DOHH2 (cell line): ENCODE measurements at regions not wholly inside any gene's neighbourhood (a gene's known extent, or its start where the extent isn't known, plus 50 kb on each side); places are given as distances from the start of the nearest gene placed in this dataset.

ENCODE experiments used
- H3F3A ChIP-seq: fragments of 200-600 bp; sonication (generic), shearing (Covaris generic); 2 replicates; pipeline ENCODE4 v1.6.0; 2016; ENCODE audit warnings: antibody characterized with exemption, mild to moderate bottlenecking; ENCODE audit not compliant: control insufficient read depth, insufficient read depth
- H3K27ac ChIP-seq: fragments of 200-600 bp; sonication (generic); 2 replicates; pipeline ENCODE4 v1.5.1; 2014; ENCODE audit warnings: low read depth, mild to moderate bottlenecking, low read length, moderate library complexity
- H3K27me3 ChIP-seq: fragments of 200-600 bp; sonication (generic); 2 replicates; pipeline ENCODE4 v1.6.1; 2014; ENCODE audit warnings: mild to moderate bottlenecking, low read length, mixed read lengths; ENCODE audit not compliant: control insufficient read depth
- H3K36me3 ChIP-seq: fragments of 200-600 bp; sonication (generic); 2 replicates; pipeline ENCODE4 v1.6.1; 2014; ENCODE audit warnings: mild to moderate bottlenecking, low read length, moderate library complexity, mixed read lengths; ENCODE audit not compliant: control insufficient read depth
- H3K4me1 ChIP-seq: fragments of 200-600 bp; sonication (generic); 2 replicates; pipeline ENCODE4 v1.6.1; 2014; ENCODE audit warnings: mild to moderate bottlenecking, low read length, mixed read lengths; ENCODE audit not compliant: control insufficient read depth
- H3K4me2 ChIP-seq: fragments of 200-600 bp; sonication (generic); 2 replicates; pipeline ENCODE4 v1.6.0; 2014; ENCODE audit warnings: mild to moderate bottlenecking, low read length, moderate library complexity
- H3K4me3 ChIP-seq: fragments of 200-600 bp; sonication (generic); 2 replicates; pipeline ENCODE4 v1.5.1; 2014; ENCODE audit warnings: mild to moderate bottlenecking, low read length, mixed read lengths
- H3K79me2 ChIP-seq: fragments of 200-600 bp; sonication (generic); 2 replicates; pipeline ENCODE4 v1.6.1; 2014; ENCODE audit warnings: mild to moderate bottlenecking, low read length, mixed read lengths; ENCODE audit not compliant: control insufficient read depth
- H3K9me2 ChIP-seq: fragments of 200-600 bp; sonication (generic); replicated peaks from 2 replicates; pipeline ENCODE4 v1.6.1; 2014; ENCODE audit warnings: mild to moderate bottlenecking, low read length, mixed read lengths; ENCODE audit not compliant: control insufficient read depth
- H3K9me3 ChIP-seq: fragments of 200-600 bp; sonication (generic); 2 replicates; pipeline ENCODE4 v1.6.1; 2014; ENCODE audit warnings: antibody characterized with exemption, low read length, mixed read lengths; ENCODE audit not compliant: control insufficient read depth, insufficient read depth
- H4K20me1 ChIP-seq: fragments of 200-600 bp; sonication (generic); 2 replicates; pipeline ENCODE4 v1.6.0; 2014; ENCODE audit warnings: low read depth, mild to moderate bottlenecking, antibody characterized with exemption, low read length, moderate library complexity; ENCODE audit not compliant: control insufficient read depth, insufficient read depth
- CTCF ChIP-seq: fragments of 200-600 bp; sonication (generic); IDR thresholded peaks from one replicate; pipeline ENCODE4 v1.5.1; 2014; ENCODE audit warnings: antibody characterized with exemption, mild to moderate bottlenecking, low read depth, low read length; ENCODE audit not compliant: poor library complexity, severe bottlenecking
- EZH2phosphoT487 ChIP-seq: fragments of 200-600 bp; sonication (generic); IDR thresholded peaks from 2 replicates; pipeline ENCODE4 v1.6.1; 2017; ENCODE audit warnings: borderline replicate concordance, mild to moderate bottlenecking, antibody characterized with exemption, low read length, moderate library complexity, mixed read lengths

- no peaks in the 10 kb centered on the region for H3F3A ChIP-seq
- TF ChIP-seq CTCF = no peak
- no peak for TF ChIP-seq EZH2phosphoT487
- H3K27me3 ChIP-seq = no peaks in the 10 kb centered on the region
- no peak overlapping the region for H3K4me2 ChIP-seq
- no peaks in the 10 kb centered on the region for H3K9me2 ChIP-seq
- no peaks in the 10 kb centered on the region for H3K36me3 ChIP-seq
- no peak overlapping the region for H3K4me3 ChIP-seq
- no peaks in the 10 kb centered on the region for H3K9me3 ChIP-seq
- no peak overlapping the region for H3K27ac ChIP-seq
- no peaks in the 10 kb centered on the region for H3K4me1 ChIP-seq
- no peaks in the 10 kb centered on the region for H4K20me1 ChIP-seq
- no peaks in the 10 kb centered on the region for H3K79me2 ChIP-seq
Observed at GRCh38 chr7:96636342-96636860, 73.2 kb downstream of the SEM1 start.

DNA sequence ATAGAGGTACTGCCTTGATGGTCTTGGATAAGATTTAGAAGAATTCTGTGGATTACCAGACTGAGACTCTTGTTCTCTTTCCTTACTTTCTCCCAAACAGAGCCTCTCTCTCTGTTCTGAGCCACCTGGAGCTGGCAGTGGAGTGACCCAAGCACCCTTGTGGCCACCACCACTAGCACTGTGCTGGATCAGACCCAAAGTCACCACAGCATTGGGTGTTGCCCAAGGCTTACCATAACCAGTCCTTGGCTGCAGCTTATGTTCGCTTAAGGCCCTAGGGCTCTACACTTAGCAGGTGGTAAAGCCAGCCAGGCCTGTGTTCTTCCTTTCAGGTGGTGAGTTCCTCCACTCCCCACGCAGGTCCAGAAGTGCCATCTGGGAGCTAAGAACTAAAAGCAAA, 79.8 kb downstream of the SEM1 start:
- Histone ChIP-seq H3K27me3 (no peaks in the 10 kb centered on the region), H3K27ac (no peak overlapping the region), H3K4me3 (no peak overlapping the region), H3K9me2 (no peaks in the 10 kb centered on the region), H3K4me2 (no peak overlapping the region), H3K79me2 (no peaks in the 10 kb centered on the region), H4K20me1 (no peaks in the 10 kb centered on the region), H3K9me3 (no peaks in the 10 kb centered on the region), H3K36me3 (no peaks in the 10 kb centered on the region), H3F3A (no peaks in the 10 kb centered on the region), H3K4me1 (no peaks in the 10 kb centered on the region)
- TF ChIP-seq CTCF = no peak
- TF ChIP-seq EZH2phosphoT487 = no peak

DNA sequence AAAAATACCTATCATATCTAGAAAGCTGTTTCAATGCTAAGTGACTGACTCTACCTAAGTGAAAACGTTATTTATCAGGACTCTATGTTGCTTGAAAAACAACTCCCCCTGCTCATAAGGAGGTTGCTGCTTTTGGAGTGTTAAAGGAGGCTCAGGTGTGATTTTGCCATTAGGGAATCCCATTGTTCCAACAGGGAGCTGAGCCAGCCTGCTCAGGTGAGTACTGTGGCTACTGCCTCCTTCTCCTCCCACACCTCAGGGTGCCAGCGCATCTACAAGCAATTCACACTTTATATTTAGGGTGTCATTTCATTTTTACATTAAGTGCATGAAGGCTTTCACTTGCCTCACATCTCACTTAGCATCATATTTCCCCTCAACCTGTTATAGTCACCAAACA, 84.7 kb downstream of the SEM1 start:
- Histone ChIP-seq H3K4me3 (no peak overlapping the region), H3K27ac (no peak overlapping the region), H3K4me1 (no peaks in the 10 kb centered on the region), H3K27me3 (no peaks in the 10 kb centered on the region; the same call in none of the 2 replicates), H3K79me2 (no peaks in the 10 kb centered on the region), H3K9me3 (no peaks in the 10 kb centered on the region), H3K36me3 (no peaks in the 10 kb centered on the region), H3K4me2 (no peak overlapping the region), H4K20me1 (no peaks in the 10 kb centered on the region), H3F3A (no peaks in the 10 kb centered on the region), H3K9me2 (no peaks in the 10 kb centered on the region)
- TF ChIP-seq CTCF = no peak
